ENCODE measurements at regions not wholly inside any gene's neighbourhood (a gene's known extent, or its start where the extent isn't known, plus 50 kb on each side); places are given as distances from the start of the nearest gene placed in this dataset.

DNA sequence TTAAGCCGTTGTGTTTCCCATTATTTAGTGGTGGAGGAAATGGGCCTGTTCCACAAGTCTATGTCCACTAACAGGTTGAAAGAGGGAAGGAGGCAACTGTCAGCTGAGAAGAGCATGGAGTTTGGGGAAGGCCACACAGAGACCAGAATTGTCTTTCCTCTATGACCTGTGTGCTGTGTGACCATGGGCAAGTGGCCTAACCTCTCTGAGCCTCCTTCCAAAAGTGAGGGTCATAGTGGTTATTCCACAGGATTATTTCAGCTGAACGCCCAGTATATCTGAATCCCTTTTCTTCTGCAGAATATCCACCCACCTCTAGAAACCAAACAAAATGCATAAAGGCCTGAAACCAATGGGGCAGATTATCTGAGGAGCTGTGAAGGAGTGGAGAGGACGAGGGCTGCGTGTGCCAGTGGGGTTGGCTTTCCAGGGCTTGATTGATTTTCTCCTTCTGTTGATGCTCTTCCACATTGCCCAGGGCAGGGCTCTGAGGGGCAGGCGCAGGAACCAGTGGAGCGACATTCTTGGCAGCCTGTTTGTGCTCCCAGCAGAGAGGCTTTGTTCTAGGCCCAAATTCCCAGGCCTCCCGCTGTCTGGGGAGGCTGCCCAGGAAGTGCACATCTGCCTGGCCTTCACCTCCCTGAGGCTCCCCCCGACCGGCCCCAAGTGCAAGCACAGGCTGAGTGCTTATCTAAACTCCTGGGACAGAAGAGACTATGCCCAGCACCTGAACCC, 452.7 kb downstream of the BCL11B start:
- H3K4me3 ChIP-seq (ENCODE audit: low read length) = no peak overlapping the region
- TF ChIP-seq, protein P1, sequence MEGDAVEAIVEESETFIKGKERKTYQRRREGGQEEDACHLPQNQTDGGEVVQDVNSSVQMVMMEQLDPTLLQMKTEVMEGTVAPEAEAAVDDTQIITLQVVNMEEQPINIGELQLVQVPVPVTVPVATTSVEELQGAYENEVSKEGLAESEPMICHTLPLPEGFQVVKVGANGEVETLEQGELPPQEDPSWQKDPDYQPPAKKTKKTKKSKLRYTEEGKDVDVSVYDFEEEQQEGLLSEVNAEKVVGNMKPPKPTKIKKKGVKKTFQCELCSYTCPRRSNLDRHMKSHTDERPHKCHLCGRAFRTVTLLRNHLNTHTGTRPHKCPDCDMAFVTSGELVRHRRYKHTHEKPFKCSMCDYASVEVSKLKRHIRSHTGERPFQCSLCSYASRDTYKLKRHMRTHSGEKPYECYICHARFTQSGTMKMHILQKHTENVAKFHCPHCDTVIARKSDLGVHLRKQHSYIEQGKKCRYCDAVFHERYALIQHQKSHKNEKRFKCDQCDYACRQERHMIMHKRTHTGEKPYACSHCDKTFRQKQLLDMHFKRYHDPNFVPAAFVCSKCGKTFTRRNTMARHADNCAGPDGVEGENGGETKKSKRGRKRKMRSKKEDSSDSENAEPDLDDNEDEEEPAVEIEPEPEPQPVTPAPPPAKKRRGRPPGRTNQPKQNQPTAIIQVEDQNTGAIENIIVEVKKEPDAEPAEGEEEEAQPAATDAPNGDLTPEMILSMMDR (conservative IDR thresholded peaks at IDR 0.05; ENCODE audit: low read depth, low read length) = no peak
- DNase-seq (ENCODE audit: low read depth) = no peak

DNA sequence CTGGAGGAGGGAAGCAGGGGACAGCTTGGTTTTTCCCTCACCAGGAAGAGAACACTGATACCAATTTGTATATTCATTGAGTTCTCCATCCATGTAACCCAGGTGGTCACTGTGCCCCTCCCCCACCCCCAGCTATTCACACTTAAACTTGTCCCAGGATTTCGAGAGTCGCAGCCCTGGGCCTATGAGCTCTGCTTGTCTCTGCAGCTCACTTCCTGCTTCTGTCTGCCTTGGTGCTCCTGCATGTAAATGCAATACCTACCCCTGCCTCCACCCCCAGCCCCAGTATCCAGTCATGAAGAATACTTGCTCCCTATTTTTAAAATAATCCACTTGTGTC, 452.2 kb downstream of the BCL11B start:
- H3K4me3 ChIP-seq (ENCODE audit: low read length) = no peak overlapping the region
- TF ChIP-seq, protein P1 (conservative IDR thresholded peaks at IDR 0.05; ENCODE audit: low read depth, low read length) = no peak
- DNase-seq (ENCODE audit: low read depth) = no peak

DNA sequence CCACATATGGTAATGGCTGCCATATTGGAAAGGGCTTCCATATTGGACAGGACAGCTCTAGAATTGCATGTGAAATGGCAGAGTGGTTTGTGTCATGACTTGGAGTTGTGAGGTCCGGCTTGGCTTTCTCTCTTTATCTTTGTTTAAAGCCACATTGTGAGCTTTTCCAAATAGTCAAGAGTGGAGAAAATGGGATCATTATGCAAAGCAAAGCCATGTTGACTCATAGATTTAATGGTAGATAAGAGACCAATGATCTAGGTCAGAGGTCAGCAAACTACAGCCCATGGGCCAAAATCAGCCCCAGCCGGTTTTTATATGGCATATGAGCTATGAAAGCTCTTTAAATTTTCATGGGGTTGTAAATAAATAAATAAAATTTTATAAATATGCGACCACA, 449.1 kb downstream of the BCL11B start:
- no peak overlapping the region for H3K4me3 ChIP-seq (ENCODE audit: low read length)

DNA sequence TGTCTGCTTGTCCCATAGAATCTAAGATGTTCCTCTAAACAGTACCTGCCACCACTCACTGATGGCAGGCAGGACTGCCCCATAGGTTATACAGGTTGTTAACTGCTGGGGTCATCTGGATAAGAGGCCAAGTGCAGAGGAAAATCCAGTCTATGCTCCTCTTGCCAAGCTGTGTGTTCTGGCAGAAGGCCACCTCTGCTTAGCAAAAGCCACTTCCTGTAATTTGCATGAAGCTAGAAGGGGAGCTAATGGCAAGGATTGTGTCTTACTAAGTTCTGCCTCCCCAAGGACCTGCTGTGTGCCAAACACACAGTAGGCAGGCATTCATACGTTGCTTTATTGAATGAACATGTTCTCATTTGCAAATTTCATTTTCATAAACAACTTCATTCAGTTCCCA, 445.4 kb downstream of the BCL11B start:
- no peak overlapping the region for H3K4me3 ChIP-seq (ENCODE audit: low read length)
- TF ChIP-seq, protein P1 (conservative IDR thresholded peaks at IDR 0.05; ENCODE audit: low read depth, low read length) = no peak
- DNase-seq (ENCODE audit: low read depth) = no peak

More for the DNA sequence above, 449.1 kb downstream of the BCL11B start:
- TF ChIP-seq, protein P1 (conservative IDR thresholded peaks at IDR 0.05; ENCODE audit: low read depth, low read length) = no peak
- DNase-seq (ENCODE audit: low read depth) = no peak

DNA sequence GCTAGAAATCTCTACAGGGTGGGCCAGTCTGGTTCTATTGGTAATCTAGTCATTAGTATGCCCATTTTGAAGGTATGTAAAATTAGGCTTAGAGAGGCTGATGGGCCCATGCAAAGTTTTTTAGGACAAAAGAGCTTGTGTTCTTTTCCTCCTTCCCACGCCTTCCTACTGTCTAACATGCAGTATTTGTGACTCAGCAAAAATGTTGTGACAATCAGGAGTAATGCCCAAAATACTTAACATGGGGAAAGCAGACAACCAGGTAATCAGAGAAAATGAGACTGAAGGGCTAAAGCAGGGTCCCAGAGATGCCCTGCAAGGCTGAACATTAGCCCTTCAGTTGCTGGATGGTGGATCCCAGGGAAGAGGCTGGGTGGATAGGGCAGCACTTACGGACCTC, 437.9 kb downstream of the BCL11B start:
- DNase-seq (ENCODE audit: low read depth) = no peak
- H3K4me3 ChIP-seq (ENCODE audit: low read length) = no peak overlapping the region

DNA sequence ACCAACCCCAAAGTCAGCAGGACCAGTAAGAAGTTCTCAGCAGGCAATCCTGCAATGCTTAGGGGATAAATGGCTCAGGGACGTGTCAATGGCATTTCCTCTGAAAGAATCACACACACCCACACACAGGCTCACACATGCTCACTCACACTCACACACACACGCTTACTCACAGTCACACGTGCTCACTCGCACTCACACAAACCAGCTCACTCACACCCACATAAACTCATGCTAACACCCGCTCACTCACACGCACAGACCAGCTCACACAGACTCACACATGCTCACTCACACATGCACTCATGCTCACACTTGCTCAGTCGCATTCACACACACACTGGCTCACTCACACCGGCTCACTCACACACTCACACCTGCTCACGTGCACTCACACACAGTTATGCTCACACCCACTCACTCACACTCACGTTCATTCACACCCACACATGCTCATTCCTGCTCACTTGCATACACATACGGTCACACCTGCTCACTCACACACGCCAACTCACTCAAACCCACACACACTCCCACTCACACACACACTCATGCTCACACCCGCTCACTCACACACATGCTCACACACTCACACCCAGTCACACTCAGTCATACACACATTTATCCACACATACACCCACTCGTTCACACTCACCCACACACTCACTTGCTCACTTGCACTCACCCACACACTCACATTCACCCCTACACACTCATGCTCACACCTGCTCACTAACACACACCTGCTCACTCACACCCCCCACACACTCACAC, 436.8 kb downstream of the BCL11B start:
- TF ChIP-seq, protein P1 (conservative IDR thresholded peaks at IDR 0.05; ENCODE audit: low read depth, low read length) = no peak
- H3K4me3 ChIP-seq (ENCODE audit: low read length) = no peak overlapping the region
- no peak for DNase-seq (ENCODE audit: low read depth)

More for the DNA sequence above, 437.9 kb downstream of the BCL11B start:
- TF ChIP-seq, protein P1 (conservative IDR thresholded peaks at IDR 0.05; ENCODE audit: low read depth, low read length) = no peak

DNA sequence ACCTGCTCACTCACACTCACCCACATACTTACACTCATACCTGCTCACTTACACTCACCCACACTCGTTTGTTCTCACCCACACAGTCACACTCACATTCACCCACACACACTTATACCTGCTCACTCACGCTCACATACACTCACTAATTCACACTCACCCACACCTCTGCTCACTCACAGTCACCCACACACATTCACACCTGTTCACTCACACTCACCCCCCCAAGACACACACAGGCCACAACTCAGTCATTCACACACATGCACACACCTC, 436.2 kb downstream of the BCL11B start:
- no peak for DNase-seq (ENCODE audit: low read depth)
- H3K4me3 ChIP-seq (ENCODE audit: low read length) = no peak overlapping the region
- TF ChIP-seq, protein P1 (conservative IDR thresholded peaks at IDR 0.05; ENCODE audit: low read depth, low read length) = no peak

Data from retinal pigment epithelial cell (primary cell).